GM12873 (cell line): ENCODE measurements at regions not wholly inside any gene's neighbourhood (a gene's known extent, or its start where the extent isn't known, plus 50 kb on each side); places are given as distances from the start of the nearest gene placed in this dataset.

Experiments
- TF ChIP-seq, protein P1 (sequence below): IDR thresholded peaks from 2 replicates; pipeline ENCODE4 v1.5.1; 2012; ENCODE audit warnings: low read depth, mild to moderate bottlenecking, moderate library complexity, low read length, control low read depth; ENCODE audit not compliant: insufficient read depth; ENCODE audit errors: missing control alignments

DNA sequence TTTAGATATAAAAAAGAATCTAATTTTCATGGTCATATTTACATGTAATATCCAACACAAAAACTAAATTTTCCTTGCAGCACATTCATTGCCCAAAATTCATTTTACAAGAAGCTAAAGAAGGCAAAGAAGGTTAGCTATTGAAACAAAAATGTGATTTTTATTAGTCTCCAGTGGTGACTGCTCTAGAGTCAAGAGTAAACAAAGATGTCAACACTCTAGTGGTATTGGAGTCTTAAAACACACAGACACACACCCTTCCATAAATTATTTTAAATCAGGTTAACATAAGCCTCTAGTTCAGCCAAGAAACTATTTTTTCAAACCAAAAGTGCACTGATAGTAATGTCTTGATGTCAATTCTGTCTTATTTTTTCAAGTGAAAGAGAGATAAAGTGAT lies 329.2 kb downstream of the ZNF608 start:
- TF ChIP-seq, protein P1, sequence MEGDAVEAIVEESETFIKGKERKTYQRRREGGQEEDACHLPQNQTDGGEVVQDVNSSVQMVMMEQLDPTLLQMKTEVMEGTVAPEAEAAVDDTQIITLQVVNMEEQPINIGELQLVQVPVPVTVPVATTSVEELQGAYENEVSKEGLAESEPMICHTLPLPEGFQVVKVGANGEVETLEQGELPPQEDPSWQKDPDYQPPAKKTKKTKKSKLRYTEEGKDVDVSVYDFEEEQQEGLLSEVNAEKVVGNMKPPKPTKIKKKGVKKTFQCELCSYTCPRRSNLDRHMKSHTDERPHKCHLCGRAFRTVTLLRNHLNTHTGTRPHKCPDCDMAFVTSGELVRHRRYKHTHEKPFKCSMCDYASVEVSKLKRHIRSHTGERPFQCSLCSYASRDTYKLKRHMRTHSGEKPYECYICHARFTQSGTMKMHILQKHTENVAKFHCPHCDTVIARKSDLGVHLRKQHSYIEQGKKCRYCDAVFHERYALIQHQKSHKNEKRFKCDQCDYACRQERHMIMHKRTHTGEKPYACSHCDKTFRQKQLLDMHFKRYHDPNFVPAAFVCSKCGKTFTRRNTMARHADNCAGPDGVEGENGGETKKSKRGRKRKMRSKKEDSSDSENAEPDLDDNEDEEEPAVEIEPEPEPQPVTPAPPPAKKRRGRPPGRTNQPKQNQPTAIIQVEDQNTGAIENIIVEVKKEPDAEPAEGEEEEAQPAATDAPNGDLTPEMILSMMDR = no peak

DNA sequence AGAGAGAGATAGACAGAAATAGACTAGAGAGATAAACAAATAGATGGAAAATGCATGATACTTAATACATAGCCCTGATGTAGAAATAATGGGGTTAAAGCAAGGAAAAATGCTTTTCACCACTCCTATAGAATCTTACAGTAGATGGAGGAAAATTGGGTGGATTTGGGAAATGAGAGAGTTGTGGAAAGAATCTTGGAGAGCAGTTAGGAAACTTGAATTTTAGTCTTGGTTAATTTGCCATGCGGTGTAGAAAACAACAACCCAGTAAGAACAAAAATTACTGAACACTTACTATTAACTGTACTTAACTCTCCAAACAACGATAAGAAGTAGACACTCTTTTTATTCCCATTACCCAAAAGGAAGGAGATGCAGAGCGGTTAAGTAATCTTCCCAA lies 329.8 kb downstream of the ZNF608 start:
- TF ChIP-seq, protein P1 = no peak

DNA sequence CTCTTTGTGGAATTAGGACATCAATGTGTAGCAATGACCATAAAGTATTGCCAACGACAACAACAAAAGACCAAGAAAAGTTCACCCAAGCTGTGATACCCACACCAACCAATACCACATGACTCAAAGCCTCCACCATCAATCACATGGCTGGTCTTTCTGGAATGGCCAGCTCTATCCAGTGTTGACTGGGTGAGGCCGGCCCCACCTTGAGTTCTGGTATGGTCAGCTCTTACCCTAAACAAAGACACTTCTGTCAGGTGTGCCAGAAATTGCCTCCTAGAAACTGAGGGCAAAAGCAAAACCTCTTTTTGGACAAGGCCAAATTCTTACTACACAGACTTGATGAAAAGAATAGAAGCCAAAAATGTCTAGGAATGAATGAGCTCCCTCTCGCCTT lies 331.5 kb downstream of the ZNF608 start:
- TF ChIP-seq, protein P1 = no peak

DNA sequence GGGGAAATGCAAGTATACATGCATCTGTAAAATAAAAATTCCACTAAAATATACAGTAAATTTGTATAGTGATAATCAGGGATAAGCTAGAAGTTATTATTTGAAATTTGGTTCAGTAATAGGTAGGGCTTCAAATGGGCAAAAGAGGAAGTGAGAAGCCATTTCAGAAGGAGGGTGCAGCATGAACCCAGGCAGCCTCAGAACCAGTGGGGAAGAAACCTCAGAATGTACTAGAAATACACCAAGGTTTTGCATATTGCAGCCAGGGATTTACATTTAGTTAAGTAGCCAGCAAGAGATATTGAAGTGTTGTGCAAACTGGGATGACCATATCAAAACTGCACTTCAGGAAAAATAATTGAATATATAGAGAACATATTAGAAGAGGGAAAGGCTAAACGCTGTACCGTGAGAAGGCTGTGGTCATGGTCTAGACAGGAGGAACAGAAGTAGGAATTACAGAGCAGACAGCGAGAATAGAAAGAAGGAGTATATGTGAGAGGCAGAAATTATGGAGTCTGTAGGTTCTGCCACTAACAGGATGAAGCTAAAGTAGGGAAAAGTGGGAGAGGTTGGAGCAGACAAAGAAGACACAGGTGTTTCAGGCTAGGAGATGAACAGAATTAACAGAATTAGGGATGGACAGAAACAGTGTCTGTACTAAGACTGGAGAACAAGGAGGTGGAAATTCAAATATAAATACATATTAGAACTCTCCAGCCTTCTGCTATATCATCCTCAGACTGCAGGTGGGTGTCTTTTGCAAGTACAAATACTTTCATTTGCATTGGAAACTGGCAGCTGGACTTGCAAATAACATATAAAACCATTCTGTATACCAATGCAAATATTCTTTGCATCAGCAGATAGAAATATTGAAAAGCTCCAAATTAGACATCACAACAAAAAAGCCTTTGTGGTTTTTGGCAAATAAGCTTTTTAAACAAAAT lies 335.6 kb downstream of the ZNF608 start:
- TF ChIP-seq, protein P1 = peak; percentile 11

DNA sequence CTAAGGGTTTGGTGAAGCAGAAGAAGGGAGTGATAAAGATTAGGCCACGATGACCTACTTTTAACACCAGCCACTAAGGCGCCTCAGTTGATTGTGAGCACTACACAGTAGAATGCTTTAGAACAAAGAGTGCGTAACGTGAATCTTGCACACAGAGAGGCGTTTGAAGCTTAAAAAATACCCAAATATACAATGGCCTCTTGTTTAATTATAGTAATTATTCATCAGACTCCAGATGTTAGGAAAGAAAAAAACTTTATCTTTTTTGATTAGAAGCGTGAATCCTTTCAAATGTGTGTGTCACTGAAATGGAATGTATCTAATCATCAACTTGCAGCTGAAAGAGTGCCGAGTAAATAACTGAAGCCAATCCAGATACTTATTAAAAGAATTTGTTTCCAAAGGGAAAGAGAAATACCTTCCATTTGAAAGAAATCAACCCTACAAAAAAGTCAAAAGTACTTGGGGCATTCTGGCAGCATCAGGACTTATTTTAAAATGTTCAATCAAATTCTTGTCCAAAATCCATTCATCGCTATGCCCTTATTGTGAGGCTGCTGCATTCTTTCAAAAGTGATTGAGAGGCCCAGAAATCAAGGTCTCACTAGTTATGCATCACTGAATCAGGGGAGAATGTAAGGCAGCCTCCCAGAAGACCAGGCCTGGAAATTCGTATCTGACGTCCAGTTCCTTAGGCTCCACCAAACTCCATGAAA lies 337.5 kb downstream of the ZNF608 start:
- TF ChIP-seq, protein P1 = no peak

DNA sequence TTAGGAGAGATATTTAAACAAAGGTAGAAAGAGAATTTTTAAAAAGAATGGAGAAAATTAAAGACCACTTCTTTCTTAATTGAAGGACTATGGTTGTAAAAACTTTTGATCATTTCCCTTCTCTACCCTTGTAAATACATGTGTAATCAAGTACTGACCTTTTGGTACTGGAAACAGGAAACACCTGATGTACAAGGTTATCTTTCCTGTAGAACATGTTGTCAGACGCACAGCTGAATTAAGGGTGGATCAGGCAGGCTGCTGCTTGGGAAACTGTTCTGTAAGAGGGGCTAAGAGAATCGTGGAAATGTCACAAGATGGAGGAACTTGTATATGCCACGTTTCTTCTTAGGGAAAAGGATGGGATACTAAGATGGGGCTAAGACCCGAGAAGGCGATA lies 341.6 kb downstream of the ZNF608 start:
- TF ChIP-seq, protein P1 = no peak

DNA sequence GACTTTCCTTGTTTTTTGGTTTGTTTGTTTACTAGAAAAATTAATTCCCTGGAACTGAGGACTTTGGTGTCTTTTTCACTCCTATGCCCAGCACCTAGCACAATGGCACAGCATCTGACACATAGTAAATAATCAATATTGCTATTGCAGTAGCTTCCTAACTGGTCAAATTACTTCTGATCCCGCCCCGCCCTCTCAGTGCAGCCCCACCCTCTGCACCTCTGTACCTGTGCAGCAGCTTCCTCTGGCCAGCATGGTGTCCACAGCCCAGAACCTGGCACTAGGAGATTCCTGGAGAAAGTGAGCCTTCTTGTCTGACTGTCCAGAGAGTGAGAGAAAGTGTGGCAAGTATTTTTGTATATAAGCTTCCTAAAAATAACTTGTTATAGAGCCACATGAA lies 343.2 kb downstream of the ZNF608 start:
- TF ChIP-seq, protein P1 = no peak
